ENCODE measurements at regions not wholly inside any gene's neighbourhood (a gene's known extent, or its start where the extent isn't known, plus 50 kb on each side); places are given as distances from the start of the nearest gene placed in this dataset.

DNA sequence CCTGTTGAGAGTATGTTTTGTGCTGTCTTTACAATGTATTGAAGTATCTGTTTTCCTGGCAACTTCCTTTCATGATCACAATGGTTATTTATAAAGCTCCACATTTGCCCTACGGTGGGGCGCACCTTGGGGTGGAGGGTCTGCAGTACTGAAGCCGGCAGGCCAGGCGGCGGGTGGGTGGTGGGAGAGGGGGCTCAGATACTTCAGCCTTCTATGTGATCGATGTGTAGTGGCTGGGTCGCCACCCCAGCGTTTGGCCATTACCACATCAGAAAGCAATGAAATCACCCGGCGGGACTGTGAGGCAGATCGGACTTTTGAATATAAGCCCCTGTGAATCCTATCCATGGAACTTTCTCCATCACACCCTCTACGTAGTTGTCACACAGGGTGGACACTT is 196.6 kb downstream of the FOXL1 start:
- Histone ChIP-seq H3K27me3 (replicated peaks; ENCODE audit: insufficient read depth) (no peaks in the 10 kb centered on the region), H3K36me3 (no peaks in the 10 kb centered on the region), H3K9me3 (no peaks in the 10 kb centered on the region), H3K27ac (no peak overlapping the region), H3K4me3 (no peak overlapping the region), H3K4me1 (ENCODE audit: control insufficient read depth in 1 of 2, low read depth in 2 of 2) (peaks cover 0 to 14% of the 10 kb centered on the region in 2 donors)
- DNase-seq (ENCODE audit: low spot score) (no peak), ATAC-seq (ENCODE audit: insufficient number of reproducible peaks, low FRiP score, low read depth) (no peak)
- TF ChIP-seq, protein P1, sequence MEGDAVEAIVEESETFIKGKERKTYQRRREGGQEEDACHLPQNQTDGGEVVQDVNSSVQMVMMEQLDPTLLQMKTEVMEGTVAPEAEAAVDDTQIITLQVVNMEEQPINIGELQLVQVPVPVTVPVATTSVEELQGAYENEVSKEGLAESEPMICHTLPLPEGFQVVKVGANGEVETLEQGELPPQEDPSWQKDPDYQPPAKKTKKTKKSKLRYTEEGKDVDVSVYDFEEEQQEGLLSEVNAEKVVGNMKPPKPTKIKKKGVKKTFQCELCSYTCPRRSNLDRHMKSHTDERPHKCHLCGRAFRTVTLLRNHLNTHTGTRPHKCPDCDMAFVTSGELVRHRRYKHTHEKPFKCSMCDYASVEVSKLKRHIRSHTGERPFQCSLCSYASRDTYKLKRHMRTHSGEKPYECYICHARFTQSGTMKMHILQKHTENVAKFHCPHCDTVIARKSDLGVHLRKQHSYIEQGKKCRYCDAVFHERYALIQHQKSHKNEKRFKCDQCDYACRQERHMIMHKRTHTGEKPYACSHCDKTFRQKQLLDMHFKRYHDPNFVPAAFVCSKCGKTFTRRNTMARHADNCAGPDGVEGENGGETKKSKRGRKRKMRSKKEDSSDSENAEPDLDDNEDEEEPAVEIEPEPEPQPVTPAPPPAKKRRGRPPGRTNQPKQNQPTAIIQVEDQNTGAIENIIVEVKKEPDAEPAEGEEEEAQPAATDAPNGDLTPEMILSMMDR (IDR thresholded peaks at IDR 0.05) = no peak

DNA sequence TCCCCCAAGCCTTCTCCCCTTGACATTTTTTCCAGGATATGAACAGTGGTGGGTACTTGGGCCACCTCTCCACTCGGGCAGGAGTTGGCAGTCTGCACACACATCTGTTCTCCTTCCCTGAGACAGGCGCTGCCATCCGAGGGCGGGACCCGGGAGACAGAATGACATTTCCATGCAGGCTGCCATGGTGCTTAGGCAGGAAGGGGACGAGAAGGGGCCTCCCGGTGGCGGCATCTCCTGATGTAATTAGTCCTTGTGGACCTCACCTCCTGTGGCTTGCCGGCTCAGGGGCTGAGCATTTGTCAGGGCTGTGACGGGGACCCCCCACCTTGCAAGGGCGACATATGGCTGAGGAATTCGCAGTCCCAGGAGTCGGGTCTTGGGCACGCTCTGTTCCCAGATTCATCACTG is 197.2 kb downstream of the FOXL1 start:
- no peaks in the 10 kb centered on the region for H3K27me3 ChIP-seq (replicated peaks; ENCODE audit: insufficient read depth)
- no peaks in the 10 kb centered on the region for H3K36me3 ChIP-seq
- no peaks in the 10 kb centered on the region for H3K9me3 ChIP-seq
- ATAC-seq (ENCODE audit: insufficient number of reproducible peaks, low FRiP score, low read depth) (no peak), DNase-seq (ENCODE audit: low spot score) (no peak)
- H3K4me1 ChIP-seq (ENCODE audit: control insufficient read depth in 1 of 2, low read depth in 2 of 2) = peaks cover 0 to 14% of the 10 kb centered on the region in 2 donors
- no peak overlapping the region for H3K27ac ChIP-seq
- H3K4me3 ChIP-seq = no peak overlapping the region
- TF ChIP-seq, protein P1 (IDR thresholded peaks at IDR 0.05) = no peak

DNA sequence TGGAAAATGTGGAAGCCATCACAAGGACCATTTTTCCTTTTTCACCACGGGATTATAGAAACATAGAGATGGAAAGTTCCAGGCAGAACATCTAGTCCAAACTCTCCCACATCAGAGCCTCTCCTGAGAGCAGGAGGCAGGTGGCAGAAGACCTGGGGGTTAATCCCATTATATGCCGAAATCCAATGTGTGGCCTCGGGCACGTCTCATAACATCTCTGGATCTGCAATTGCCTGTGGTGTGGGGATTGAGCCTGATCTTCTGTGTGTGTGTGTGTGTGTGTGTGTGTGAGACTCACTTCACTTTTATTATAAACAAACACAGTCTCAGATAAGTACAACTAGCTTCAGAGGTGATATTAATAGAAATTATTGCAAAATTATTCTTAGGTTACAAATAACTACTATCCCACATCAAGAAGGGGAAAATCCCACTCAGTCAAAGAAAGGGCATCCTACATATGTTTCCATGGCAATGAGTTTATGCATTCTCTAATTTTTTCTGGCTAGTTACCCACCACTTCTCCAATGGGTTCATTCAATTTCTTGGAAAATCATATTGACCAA is 199.1 kb downstream of the FOXL1 start:
- H3K27me3 ChIP-seq (replicated peaks; ENCODE audit: insufficient read depth) = no peaks in the 10 kb centered on the region
- H3K9me3 ChIP-seq = no peaks in the 10 kb centered on the region
- no peaks in the 10 kb centered on the region for H3K36me3 ChIP-seq
- H3K4me3 ChIP-seq = no peak overlapping the region
- ATAC-seq (ENCODE audit: insufficient number of reproducible peaks, low FRiP score, low read depth) (no peak), DNase-seq (ENCODE audit: low spot score) (no peak)
- H3K4me1 ChIP-seq (ENCODE audit: control insufficient read depth in 1 of 2, low read depth in 2 of 2) = peaks cover 0 to 10% of the 10 kb centered on the region in 2 donors
- H3K27ac ChIP-seq = no peak overlapping the region
- TF ChIP-seq, protein P1 (IDR thresholded peaks at IDR 0.05) = no peak

DNA sequence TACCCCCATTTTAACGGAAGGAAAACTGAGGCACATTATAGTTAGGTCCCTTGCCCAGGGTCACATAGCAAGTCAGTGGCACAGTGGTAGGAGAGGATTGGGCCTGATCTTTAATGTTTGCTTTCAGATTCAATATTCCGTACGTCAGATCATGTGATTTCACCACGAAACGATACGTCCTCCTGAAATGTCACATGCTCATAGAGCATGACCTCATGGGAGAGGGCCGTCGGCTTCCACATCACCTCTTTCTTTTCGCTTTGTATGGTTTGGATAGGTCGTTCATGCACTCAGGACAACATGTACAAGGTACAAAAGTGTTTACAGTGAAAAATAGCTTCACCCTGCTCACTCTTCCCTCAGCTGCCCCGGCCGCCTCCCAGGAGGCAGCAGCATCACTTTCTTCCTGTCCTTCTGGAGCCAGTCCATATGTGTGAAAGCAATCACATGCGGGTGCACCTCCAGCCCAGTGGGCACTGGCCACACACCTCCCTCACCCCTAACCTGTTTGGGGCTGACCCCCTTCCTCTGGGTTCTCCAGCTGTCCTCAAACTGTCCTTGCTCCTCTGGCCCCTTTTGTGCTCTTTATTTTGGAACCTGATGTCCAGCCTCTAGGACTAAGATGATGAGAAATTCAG is 199.9 kb downstream of the FOXL1 start:
- Histone ChIP-seq H3K4me1 (ENCODE audit: control insufficient read depth in 1 of 2, low read depth in 2 of 2) (peaks cover 0 to 3% of the 10 kb centered on the region in 2 donors), H3K4me3 (no peak overlapping the region), H3K27ac (no peak overlapping the region), H3K27me3 (replicated peaks; ENCODE audit: insufficient read depth) (no peaks in the 10 kb centered on the region), H3K9me3 (no peaks in the 10 kb centered on the region), H3K36me3 (no peaks in the 10 kb centered on the region)
- TF ChIP-seq, protein P1 (IDR thresholded peaks at IDR 0.05) = no peak
- ATAC-seq (ENCODE audit: insufficient number of reproducible peaks, low FRiP score, low read depth) (no peak), DNase-seq (ENCODE audit: low spot score) (no peak)

DNA sequence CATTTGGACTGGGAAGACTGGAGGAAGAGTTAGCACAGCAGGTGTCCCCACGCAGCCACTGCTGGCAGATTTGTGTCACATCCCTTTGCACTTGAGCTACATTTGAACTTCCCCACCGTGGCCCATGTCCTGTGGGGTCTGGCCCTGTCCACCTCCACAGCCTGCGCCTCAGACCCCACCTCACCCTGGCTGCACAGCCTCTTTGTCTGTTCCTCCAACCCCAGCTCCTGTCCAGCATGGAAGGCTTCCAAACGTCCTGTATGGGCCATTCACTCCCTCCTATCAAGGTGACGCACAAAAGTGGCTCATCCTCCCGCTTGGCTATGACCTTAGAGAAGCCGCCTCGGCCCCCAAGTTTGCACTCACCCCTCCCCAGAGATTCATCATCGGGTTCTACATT is 200.6 kb downstream of the FOXL1 start:
- H3K4me1 ChIP-seq (ENCODE audit: control insufficient read depth in 1 of 2, low read depth in 2 of 2) = peaks cover 2 to 8% of the 10 kb centered on the region in 2 donors
- no peak overlapping the region for H3K4me3 ChIP-seq
- no peaks in the 10 kb centered on the region for H3K9me3 ChIP-seq
- no peak for ATAC-seq (ENCODE audit: insufficient number of reproducible peaks, low FRiP score, low read depth)
- DNase-seq (ENCODE audit: low spot score) = no peak
- TF ChIP-seq, protein P1 (IDR thresholded peaks at IDR 0.05) = no peak
- H3K27ac ChIP-seq = no peak overlapping the region
- no peaks in the 10 kb centered on the region for H3K27me3 ChIP-seq (replicated peaks; ENCODE audit: insufficient read depth)
- no peaks in the 10 kb centered on the region for H3K36me3 ChIP-seq

Data from thoracic aorta (tissue), 2 donors.